Neural cell (in vitro differentiated cells): ENCODE measurements at regions not wholly inside any gene's neighbourhood (a gene's known extent, or its start where the extent isn't known, plus 50 kb on each side); places are given as distances from the start of the nearest gene placed in this dataset.

Experiments used
- H2AFZ ChIP-seq: fragments of 200-600, 300-800 bp; sonication (generic), shearing (Covaris generic); 2 replicates; pipeline ENCODE4 v1.6.0; 2014; ENCODE audit warnings: low read depth, mild to moderate bottlenecking, antibody characterized with exemption, low read length, moderate library complexity
- H3F3A ChIP-seq: fragments of 200-600 bp; shearing (Covaris generic); 2 replicates; pipeline ENCODE4 v1.6.1; 2016; ENCODE audit warnings: mild to moderate bottlenecking, moderate library complexity, mixed read lengths, antibody characterized with exemption, low read length; ENCODE audit not compliant: insufficient read depth, poor library complexity, severe bottlenecking
- H3K27ac ChIP-seq: fragments of 200-600, 300-800 bp; sonication (generic), shearing (Covaris generic); 2 replicates; pipeline ENCODE4 v1.5.1; 2014; ENCODE audit warnings: mild to moderate bottlenecking, low read length, moderate library complexity
- H3K27me3 ChIP-seq: fragments of 300-800, 200-600 bp; sonication (generic), shearing (Covaris generic); 2 replicates; pipeline ENCODE4 v1.6.0; 2014; ENCODE audit warnings: mild to moderate bottlenecking, low read depth, low read length, moderate library complexity; ENCODE audit not compliant: insufficient read depth
- H3K36me3 ChIP-seq: fragments of 300-800, 200-600 bp; sonication (generic), shearing (Covaris generic); 2 replicates; pipeline ENCODE4 v1.5.1; 2014; ENCODE audit warnings: mild to moderate bottlenecking, antibody characterized with exemption, low read length, moderate library complexity; ENCODE audit not compliant: insufficient read depth
- H3K4me2 ChIP-seq: fragments of 300-800, 200-600 bp; sonication (generic), shearing (Covaris generic); 2 replicates; pipeline ENCODE4 v1.6.0; 2014; ENCODE audit warnings: mild to moderate bottlenecking, low read length
- H3K4me3 ChIP-seq: fragments of 300-800, 200-600 bp; sonication (generic), shearing (Covaris generic); 2 replicates; pipeline ENCODE4 v1.5.1; 2014; ENCODE audit warnings: mild to moderate bottlenecking, low read length, moderate library complexity
- H3K79me2 ChIP-seq: fragments of 200-600 bp; shearing (Covaris generic); replicated peaks from 2 replicates; pipeline ENCODE4 v1.6.0; 2014; ENCODE audit warnings: mild to moderate bottlenecking, low read length, moderate library complexity; ENCODE audit not compliant: insufficient read depth
- H3K9ac ChIP-seq: fragments of 300-800, 200-600 bp; sonication (generic), shearing (Covaris generic); 2 replicates; pipeline ENCODE4 v1.6.1; 2016; ENCODE audit warnings: mild to moderate bottlenecking, low read length, mixed read lengths
- H3K9me2 ChIP-seq: fragments of 200-600 bp; shearing (Covaris generic); 2 replicates; pipeline ENCODE4 v1.6.1; 2016; ENCODE audit warnings: mild to moderate bottlenecking, low read length, mixed read lengths; ENCODE audit not compliant: insufficient read depth
- H3K9me3 ChIP-seq: fragments of 200-600, 300-800 bp; sonication (generic), shearing (Covaris generic); 2 replicates; pipeline ENCODE4 v1.6.1; 2016; ENCODE audit warnings: mild to moderate bottlenecking, mixed run types, low read length, moderate library complexity, mixed read lengths
- H4K20me1 ChIP-seq: fragments of 200-600 bp; shearing (Covaris generic); 2 replicates; pipeline ENCODE4 v1.6.1; 2016; ENCODE audit warnings: mild to moderate bottlenecking, mixed run types; ENCODE audit not compliant: insufficient read depth
- EP300 ChIP-seq: fragments of 450-650 bp; conservative IDR thresholded peaks from 2 replicates; pipeline ENCODE4 v1.6.1; 2014; ENCODE audit warnings: antibody characterized with exemption, mild to moderate bottlenecking, moderate library complexity; ENCODE audit not compliant: poor library complexity, severe bottlenecking
- EZH2 ChIP-seq: fragments of 200-600, 300-800 bp; shearing (Covaris generic), sonication (generic); IDR thresholded peaks from 2 replicates; pipeline ENCODE4 v1.6.1; 2014; ENCODE audit warnings: antibody characterized with exemption, low read length, borderline replicate concordance, mild to moderate bottlenecking; ENCODE audit not compliant: insufficient read depth, poor library complexity, severe bottlenecking
- MXI1 ChIP-seq: fragments of 450-650 bp; conservative IDR thresholded peaks from 2 replicates; pipeline ENCODE4 v1.6.1; 2014; ENCODE audit warnings: antibody characterized with exemption, mild to moderate bottlenecking; ENCODE audit not compliant: poor library complexity, severe bottlenecking
- POLR2AphosphoS5 ChIP-seq: IDR thresholded peaks from 2 replicates; pipeline ENCODE4 v1.6.1; 2012
- RAD21 ChIP-seq: fragments of 450-650 bp; conservative IDR thresholded peaks from 2 replicates; pipeline ENCODE4 v1.6.1; 2014; ENCODE audit warnings: antibody characterized with exemption, mild to moderate bottlenecking, moderate library complexity
- REST ChIP-seq: IDR thresholded peaks from 2 replicates; pipeline ENCODE4 v1.6.1; 2012; ENCODE audit warnings: borderline replicate concordance
- SMC3 ChIP-seq: fragments of 450-650 bp; conservative IDR thresholded peaks from 2 replicates; pipeline ENCODE4 v1.6.1; 2014; ENCODE audit warnings: antibody characterized with exemption, mild to moderate bottlenecking, moderate library complexity; ENCODE audit not compliant: poor library complexity
- TAF1 ChIP-seq: IDR thresholded peaks from 2 replicates; pipeline ENCODE4 v1.6.1; 2012; ENCODE audit warnings: low read depth
- TF ChIP-seq, protein P1 (sequence below): fragments of 450-650 bp; IDR thresholded peaks from 2 replicates; pipeline ENCODE4 v1.5.1; 2014; ENCODE audit warnings: antibody characterized with exemption, mild to moderate bottlenecking, moderate library complexity; ENCODE audit not compliant: poor library complexity, severe bottlenecking

- Histone ChIP-seq H3K79me2 (no peaks in the 10 kb centered on the region), H3K9me2 (no peaks in the 10 kb centered on the region), H2AFZ (no peak overlapping the region), H3K27me3 (no peaks in the 10 kb centered on the region), H3F3A (no peaks in the 10 kb centered on the region), H3K9me3 (no peaks in the 10 kb centered on the region), H3K9ac (no peak overlapping the region), H3K4me3 (no peak overlapping the region), H3K36me3 (no peaks in the 10 kb centered on the region), H3K27ac (no peak overlapping the region), H3K4me2 (no peak overlapping the region), H4K20me1 (no peaks in the 10 kb centered on the region)
- TF ChIP-seq TAF1 (no peak), REST (no peak), EZH2 (no peak), EP300 (peak; percentile 93), RAD21 (peak; percentile 75), SMC3 (peak; percentile 74), POLR2AphosphoS5 (peak; percentile 96), MXI1 (no peak)
- TF ChIP-seq, protein P1, sequence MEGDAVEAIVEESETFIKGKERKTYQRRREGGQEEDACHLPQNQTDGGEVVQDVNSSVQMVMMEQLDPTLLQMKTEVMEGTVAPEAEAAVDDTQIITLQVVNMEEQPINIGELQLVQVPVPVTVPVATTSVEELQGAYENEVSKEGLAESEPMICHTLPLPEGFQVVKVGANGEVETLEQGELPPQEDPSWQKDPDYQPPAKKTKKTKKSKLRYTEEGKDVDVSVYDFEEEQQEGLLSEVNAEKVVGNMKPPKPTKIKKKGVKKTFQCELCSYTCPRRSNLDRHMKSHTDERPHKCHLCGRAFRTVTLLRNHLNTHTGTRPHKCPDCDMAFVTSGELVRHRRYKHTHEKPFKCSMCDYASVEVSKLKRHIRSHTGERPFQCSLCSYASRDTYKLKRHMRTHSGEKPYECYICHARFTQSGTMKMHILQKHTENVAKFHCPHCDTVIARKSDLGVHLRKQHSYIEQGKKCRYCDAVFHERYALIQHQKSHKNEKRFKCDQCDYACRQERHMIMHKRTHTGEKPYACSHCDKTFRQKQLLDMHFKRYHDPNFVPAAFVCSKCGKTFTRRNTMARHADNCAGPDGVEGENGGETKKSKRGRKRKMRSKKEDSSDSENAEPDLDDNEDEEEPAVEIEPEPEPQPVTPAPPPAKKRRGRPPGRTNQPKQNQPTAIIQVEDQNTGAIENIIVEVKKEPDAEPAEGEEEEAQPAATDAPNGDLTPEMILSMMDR = peak; percentile 70
Measured at GRCh38 chr17:71438631-71439146, 682.1 kb upstream of the SOX9 start.

DNA sequence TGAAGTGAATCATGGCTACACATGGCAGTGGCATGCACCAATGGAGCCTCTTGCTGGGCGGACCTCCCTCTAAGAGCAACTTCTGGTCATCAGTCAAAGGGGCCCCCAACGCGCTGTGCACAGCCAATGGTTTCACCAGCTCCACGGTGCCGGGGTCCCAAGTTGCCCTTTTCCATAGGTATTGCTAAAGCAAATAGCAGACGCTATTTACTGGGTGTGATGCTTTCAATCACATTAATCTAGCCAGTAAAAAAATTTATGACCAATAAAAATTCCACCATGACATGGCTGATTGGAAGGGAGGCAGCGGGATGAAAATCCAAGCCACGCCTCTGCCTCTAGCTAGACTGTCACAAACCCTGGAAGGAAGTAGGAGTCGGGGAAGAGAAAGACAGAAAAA is 680.3 kb upstream of the SOX9 start:
- H3K4me2 ChIP-seq = no peak overlapping the region
- no peaks in the 10 kb centered on the region for H3K36me3 ChIP-seq
- H3K79me2 ChIP-seq = no peaks in the 10 kb centered on the region
- no peaks in the 10 kb centered on the region for H4K20me1 ChIP-seq
- no peak overlapping the region for H3K27ac ChIP-seq
- no peaks in the 10 kb centered on the region for H3K9me2 ChIP-seq
- H2AFZ ChIP-seq = no peak overlapping the region
- no peak overlapping the region for H3K9ac ChIP-seq
- no peaks in the 10 kb centered on the region for H3K9me3 ChIP-seq
- H3K4me3 ChIP-seq = no peak overlapping the region
- TF ChIP-seq TAF1 (no peak), POLR2AphosphoS5 (no peak), MXI1 (no peak), EP300 (no peak), EZH2 (no peak), RAD21 (no peak), REST (no peak), SMC3 (no peak)
- TF ChIP-seq, protein P1 = no peak
- no peaks in the 10 kb centered on the region for H3F3A ChIP-seq
- H3K27me3 ChIP-seq = no peaks in the 10 kb centered on the region
